K562 (cell line): ENCODE measurements at regions not wholly inside any gene's neighbourhood (a gene's known extent, or its start where the extent isn't known, plus 50 kb on each side); places are given as distances from the start of the nearest gene placed in this dataset.

Experiments
- E4F1 ChIP-seq: fragments of 250-450 bp; sonication (Bioruptor Pico); IDR thresholded peaks from 2 replicates; pipeline ENCODE4 v1.5.0; 2021; ENCODE audit warnings: mild to moderate bottlenecking, borderline replicate concordance
- EZH2 ChIP-seq: IDR thresholded peaks from 2 replicates; pipeline ENCODE4 v1.6.1; 2012; ENCODE audit warnings: low read depth, mild to moderate bottlenecking, inconsistent platforms, low read length, borderline replicate concordance
- GTF2E2 ChIP-seq: fragments of 200-800 bp; sonication (Bioruptor generic); IDR thresholded peaks from 2 replicates; pipeline ENCODE4 v1.6.1; 2016; ENCODE audit warnings: missing genetic modification characterization, missing compliant biosample characterization
- POLR2A ChIP-seq: fragments of 450-650 bp; conservative IDR thresholded peaks from 2 replicates; pipeline ENCODE4 v1.6.1; 2016
- SAFB ChIP-seq: fragments of 200-400 bp; formaldehyde crosslinking; IDR thresholded peaks from 2 replicates; pipeline ENCODE4 v1.6.1; 2017; ENCODE audit warnings: low read depth, low read length, borderline replicate concordance
- YY1 ChIP-seq, 3 experiments: IDR thresholded peaks; 2 replicates each; pipeline ENCODE4 v1.6.1; 2011; ENCODE audit warnings: low read length in 2 of 3, mild to moderate bottlenecking in 2 of 3, moderate library complexity in 2 of 3, borderline replicate concordance in 1 of 3, control low read depth in 1 of 3, low read depth in 1 of 3; ENCODE audit not compliant: insufficient read depth in 3 of 3, insufficient replicate concordance in 2 of 3, control insufficient read depth in 1 of 3, insufficient read length in 1 of 3; ENCODE audit errors: extremely low read depth in 1 of 3
- ZNF398 ChIP-seq: fragments of 250-450 bp; sonication (Bioruptor Pico); IDR thresholded peaks from 2 replicates; pipeline ENCODE4 v1.8.0; 2021; ENCODE audit warnings: moderate library complexity, mild to moderate bottlenecking, inconsistent platforms
- TF ChIP-seq, protein P1 (sequence below), 3 experiments: IDR thresholded peaks in 2 of 3; conservative IDR thresholded peaks in 1 of 3; 2 replicates each; pipeline ENCODE4 v1.5.1; 2011 to 2012; ENCODE audit warnings: low read length in 3 of 3, mild to moderate bottlenecking in 3 of 3, control low read depth in 2 of 3, improper control_type of control experiment in 1 of 3, inconsistent platforms in 1 of 3, low read depth in 1 of 3, mixed read lengths in 1 of 3, moderate library complexity in 1 of 3; ENCODE audit not compliant: insufficient read depth in 2 of 3

GRCh38 chr7:17507717-17508116, 209.3 kb downstream of the AHR start:
- TF ChIP-seq POLR2A (no peak), ZNF398 (no peak), EZH2 (no peak), SAFB (no peak), YY1 (IDR thresholded peaks at IDR 0.05; ENCODE audit: borderline replicate concordance in 1 of 3, control insufficient read depth in 1 of 3, extremely low read depth in 1 of 3, insufficient read depth in 3 of 3, insufficient read length in 1 of 3, insufficient replicate concordance in 2 of 3, low read depth in 1 of 3, low read length in 2 of 3) (no peak), GTF2E2 (tag) (no peak), E4F1 (no peak)
- TF ChIP-seq, protein P1, sequence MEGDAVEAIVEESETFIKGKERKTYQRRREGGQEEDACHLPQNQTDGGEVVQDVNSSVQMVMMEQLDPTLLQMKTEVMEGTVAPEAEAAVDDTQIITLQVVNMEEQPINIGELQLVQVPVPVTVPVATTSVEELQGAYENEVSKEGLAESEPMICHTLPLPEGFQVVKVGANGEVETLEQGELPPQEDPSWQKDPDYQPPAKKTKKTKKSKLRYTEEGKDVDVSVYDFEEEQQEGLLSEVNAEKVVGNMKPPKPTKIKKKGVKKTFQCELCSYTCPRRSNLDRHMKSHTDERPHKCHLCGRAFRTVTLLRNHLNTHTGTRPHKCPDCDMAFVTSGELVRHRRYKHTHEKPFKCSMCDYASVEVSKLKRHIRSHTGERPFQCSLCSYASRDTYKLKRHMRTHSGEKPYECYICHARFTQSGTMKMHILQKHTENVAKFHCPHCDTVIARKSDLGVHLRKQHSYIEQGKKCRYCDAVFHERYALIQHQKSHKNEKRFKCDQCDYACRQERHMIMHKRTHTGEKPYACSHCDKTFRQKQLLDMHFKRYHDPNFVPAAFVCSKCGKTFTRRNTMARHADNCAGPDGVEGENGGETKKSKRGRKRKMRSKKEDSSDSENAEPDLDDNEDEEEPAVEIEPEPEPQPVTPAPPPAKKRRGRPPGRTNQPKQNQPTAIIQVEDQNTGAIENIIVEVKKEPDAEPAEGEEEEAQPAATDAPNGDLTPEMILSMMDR (IDR thresholded peaks at IDR 0.05 in 2 of 3, conservative IDR thresholded peaks at IDR 0.05 in 1 of 3; ENCODE audit: insufficient read depth in 2 of 3, low read depth in 1 of 3, low read length in 3 of 3) = no peak
